ENCODE measurements at regions not wholly inside any gene's neighbourhood (a gene's known extent, or its start where the extent isn't known, plus 50 kb on each side); places are given as distances from the start of the nearest gene placed in this dataset.

- Histone ChIP-seq H3K27ac (no peak overlapping the region), H3K4me1 (no peaks in the 10 kb centered on the region), H3K27me3 (no peaks in the 10 kb centered on the region), H3K36me3 (no peaks in the 10 kb centered on the region), H3K9me3 (no peaks in the 10 kb centered on the region), H3K4me3 (no peak overlapping the region)
- no peak for DNase-seq (ENCODE audit: extremely low spot score in 2 of 2)
- TF ChIP-seq POLR2A (IDR thresholded peaks at IDR 0.05): no peak
- TF ChIP-seq, protein P1, sequence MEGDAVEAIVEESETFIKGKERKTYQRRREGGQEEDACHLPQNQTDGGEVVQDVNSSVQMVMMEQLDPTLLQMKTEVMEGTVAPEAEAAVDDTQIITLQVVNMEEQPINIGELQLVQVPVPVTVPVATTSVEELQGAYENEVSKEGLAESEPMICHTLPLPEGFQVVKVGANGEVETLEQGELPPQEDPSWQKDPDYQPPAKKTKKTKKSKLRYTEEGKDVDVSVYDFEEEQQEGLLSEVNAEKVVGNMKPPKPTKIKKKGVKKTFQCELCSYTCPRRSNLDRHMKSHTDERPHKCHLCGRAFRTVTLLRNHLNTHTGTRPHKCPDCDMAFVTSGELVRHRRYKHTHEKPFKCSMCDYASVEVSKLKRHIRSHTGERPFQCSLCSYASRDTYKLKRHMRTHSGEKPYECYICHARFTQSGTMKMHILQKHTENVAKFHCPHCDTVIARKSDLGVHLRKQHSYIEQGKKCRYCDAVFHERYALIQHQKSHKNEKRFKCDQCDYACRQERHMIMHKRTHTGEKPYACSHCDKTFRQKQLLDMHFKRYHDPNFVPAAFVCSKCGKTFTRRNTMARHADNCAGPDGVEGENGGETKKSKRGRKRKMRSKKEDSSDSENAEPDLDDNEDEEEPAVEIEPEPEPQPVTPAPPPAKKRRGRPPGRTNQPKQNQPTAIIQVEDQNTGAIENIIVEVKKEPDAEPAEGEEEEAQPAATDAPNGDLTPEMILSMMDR (IDR thresholded peaks at IDR 0.05): no peak
- TF ChIP-seq POLR2AphosphoS5 (IDR thresholded peaks at IDR 0.05; ENCODE audit: insufficient read depth in 1 of 2, low read depth in 1 of 2): no peak
- intact Hi-C loops (cut with DNase I): no loop called here
Measured at GRCh38 chr2:78766459-78766858, 259.0 kb upstream of the REG3G start.

- Histone ChIP-seq H3K27me3 (no peaks in the 10 kb centered on the region), H3K4me1 (no peaks in the 10 kb centered on the region), H3K9me3 (no peaks in the 10 kb centered on the region), H3K4me3 (no peak overlapping the region), H3K27ac (no peak overlapping the region), H3K36me3 (no peaks in the 10 kb centered on the region)
- no peak for DNase-seq (ENCODE audit: extremely low spot score in 2 of 2)
- intact Hi-C loops (cut with DNase I): no loop called here
- TF ChIP-seq POLR2A (IDR thresholded peaks at IDR 0.05) (no peak), POLR2AphosphoS5 (IDR thresholded peaks at IDR 0.05; ENCODE audit: insufficient read depth in 1 of 2, low read depth in 1 of 2) (no peak)
- TF ChIP-seq, protein P1 (IDR thresholded peaks at IDR 0.05): no peak
Measured at GRCh38 chr2:78768016-78768415, 257.5 kb upstream of the REG3G start.

- intact Hi-C loops (cut with DNase I): no loop called here
Measured at GRCh38 chr2:78775291-78775690, 250.2 kb upstream of the REG3G start.

GRCh38 chr2:78778756-78779510 lies 246.6 kb upstream of the REG3G start:
- no peak overlapping the region for H3K4me3 ChIP-seq
- no peak overlapping the region for H3K27ac ChIP-seq
- intact Hi-C loops (cut with DNase I): no loop called here
- H3K27me3 ChIP-seq: no peaks in the 10 kb centered on the region
- no peak for DNase-seq (ENCODE audit: extremely low spot score in 2 of 2)
- H3K36me3 ChIP-seq: no peaks in the 10 kb centered on the region
- TF ChIP-seq POLR2AphosphoS5 (IDR thresholded peaks at IDR 0.05; ENCODE audit: insufficient read depth in 1 of 2, low read depth in 1 of 2) (no peak), POLR2A (IDR thresholded peaks at IDR 0.05) (no peak)
- TF ChIP-seq, protein P1 (IDR thresholded peaks at IDR 0.05): no peak
- H3K9me3 ChIP-seq: no peaks in the 10 kb centered on the region
- H3K4me1 ChIP-seq: no peaks in the 10 kb centered on the region

More at GRCh38 chr2:78775291-78775690, 250.2 kb upstream of the REG3G start:
- no peak overlapping the region for H3K27ac ChIP-seq
- H3K4me1 ChIP-seq: no peaks in the 10 kb centered on the region
- no peak overlapping the region for H3K4me3 ChIP-seq
- TF ChIP-seq POLR2A (IDR thresholded peaks at IDR 0.05): no peak
- no peaks in the 10 kb centered on the region for H3K36me3 ChIP-seq
- H3K9me3 ChIP-seq: no peaks in the 10 kb centered on the region
- H3K27me3 ChIP-seq: no peaks in the 10 kb centered on the region
- DNase-seq (ENCODE audit: extremely low spot score in 2 of 2): no peak

DNA sequence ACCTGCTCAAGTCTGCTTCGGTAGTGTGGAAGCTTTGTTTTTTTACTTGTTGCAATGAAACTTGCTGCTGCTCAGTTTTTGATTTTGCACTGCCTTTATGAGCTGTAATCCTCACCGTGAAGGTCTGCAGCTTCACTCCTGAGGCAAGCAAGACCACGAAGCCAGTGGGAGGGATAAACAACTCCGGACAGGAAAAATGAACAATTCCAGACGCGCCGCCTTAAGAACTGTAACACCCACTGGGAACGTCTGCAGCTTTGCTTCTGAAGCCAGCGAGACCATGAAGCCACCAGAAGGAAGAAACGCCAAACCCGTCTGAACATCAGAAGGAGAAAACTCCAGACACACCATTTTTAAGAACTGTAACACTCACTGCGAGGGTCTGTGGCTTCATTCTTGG lies 245.7 kb upstream of the REG3G start:
- TF ChIP-seq, protein P1 (IDR thresholded peaks at IDR 0.05): no peak
- TF ChIP-seq POLR2A (IDR thresholded peaks at IDR 0.05) (no peak), POLR2AphosphoS5 (IDR thresholded peaks at IDR 0.05; ENCODE audit: insufficient read depth in 1 of 2, low read depth in 1 of 2) (no peak)
- Histone ChIP-seq H3K36me3 (no peaks in the 10 kb centered on the region), H3K27ac (no peak overlapping the region), H3K4me3 (no peak overlapping the region), H3K4me1 (no peaks in the 10 kb centered on the region), H3K27me3 (no peaks in the 10 kb centered on the region), H3K9me3 (no peaks in the 10 kb centered on the region)
- intact Hi-C loops (cut with DNase I): no loop called here
- no peak for DNase-seq (ENCODE audit: extremely low spot score in 2 of 2)

Data from vagina (tissue), 2 donors.